Stimulated activated CD8-positive, alpha-beta memory T cell treated with anti-CD3 and anti-CD28 coated beads, Interleukin-7, amount 100 ng/mL, for 24 hours (primary cell): ENCODE measurements at regions not wholly inside any gene's neighbourhood (a gene's known extent, or its start where the extent isn't known, plus 50 kb on each side); places are given as distances from the start of the nearest gene placed in this dataset.

ENCODE experiments used
- DNase-seq: peaks from one replicate; pipeline ENCODE4 v3.0.0-alpha.2; 2020; ENCODE audit warnings: low read depth

- no peak for DNase-seq
Measured at GRCh38 chr15:70262591-70263274, 165.0 kb upstream of the TLE3 start.

GRCh38 chr15:70262171-70262570 is 164.5 kb upstream of the TLE3 start:
- DNase-seq = no peak

GRCh38 chr15:70261083-70261482 is 163.4 kb upstream of the TLE3 start:
- DNase-seq = no peak

GRCh38 chr15:70260580-70260979 is 162.9 kb upstream of the TLE3 start:
- no peak for DNase-seq

GRCh38 chr15:70259640-70260508 is 162.2 kb upstream of the TLE3 start:
- no peak for DNase-seq

GRCh38 chr15:70259028-70259424 is 161.3 kb upstream of the TLE3 start:
- DNase-seq = no peak

GRCh38 chr15:70258369-70259027 is 160.8 kb upstream of the TLE3 start:
- peak; percentile 46 for DNase-seq

GRCh38 chr15:70257573-70258248 is 160.0 kb upstream of the TLE3 start:
- no peak for DNase-seq

- DNase-seq = no peak
Measured at GRCh38 chr15:70257047-70257446, 159.3 kb upstream of the TLE3 start.

- DNase-seq = no peak
Measured at GRCh38 chr15:70254311-70254869, 156.7 kb upstream of the TLE3 start.

- DNase-seq = no peak
Measured at GRCh38 chr15:70253461-70254156, 155.9 kb upstream of the TLE3 start.

GRCh38 chr15:70252951-70253320 is 155.2 kb upstream of the TLE3 start:
- no peak for DNase-seq

- DNase-seq = no peak
Measured at GRCh38 chr15:70252056-70252950, 154.6 kb upstream of the TLE3 start.

GRCh38 chr15:70251246-70251990 is 153.7 kb upstream of the TLE3 start:
- no peak for DNase-seq

- no peak for DNase-seq
Measured at GRCh38 chr15:70250208-70251201, 152.8 kb upstream of the TLE3 start.

- DNase-seq = no peak
Measured at GRCh38 chr15:70249616-70250015, 151.9 kb upstream of the TLE3 start.

- DNase-seq = no peak
Measured at GRCh38 chr15:70248116-70249025, 150.7 kb upstream of the TLE3 start.
